Fibroblast of peridontal ligament (primary cell): ENCODE measurements at regions not wholly inside any gene's neighbourhood (a gene's known extent, or its start where the extent isn't known, plus 50 kb on each side); places are given as distances from the start of the nearest gene placed in this dataset.
"Not testable (repeated sequence)": the region's sequence is repeated elsewhere in the genome, so short reads cannot be mapped to it uniquely, and the experiment has no call there.

ENCODE experiments used
- DNase-seq: peaks from one replicate; pipeline ENCODE4 v3.0.0-alpha.2; 2010; ENCODE audit errors: extremely low read depth

- peak; percentile 87 for DNase-seq
Observed at GRCh38 chrX:155819966-155820491, 61.1 kb upstream of the VAMP7 start.

- DNase-seq = no peak
Observed at GRCh38 chrX:155819525-155819924, 61.6 kb upstream of the VAMP7 start.

GRCh38 chrX:155814391-155814790 is 66.8 kb upstream of the VAMP7 start:
- not testable (repeated sequence) for DNase-seq

- DNase-seq = no peak
Observed at GRCh38 chrX:155779831-155780230, 101.3 kb upstream of the VAMP7 start.

- DNase-seq = no peak
Observed at GRCh38 chrX:155778844-155779553, 102.1 kb upstream of the VAMP7 start.

- DNase-seq = no peak
Observed at GRCh38 chrX:155774387-155774786, 106.8 kb upstream of the VAMP7 start.

- DNase-seq = peak; percentile 31
Observed at GRCh38 chrX:155767876-155768769, 113.0 kb upstream of the VAMP7 start.

- peak; percentile 70 for DNase-seq
Observed at GRCh38 chrX:155767051-155767875, 113.9 kb upstream of the VAMP7 start.

GRCh38 chrX:155766321-155766720 is 114.8 kb upstream of the VAMP7 start:
- no peak for DNase-seq

- DNase-seq = no peak
Observed at GRCh38 chrX:155761185-155761584, 120.0 kb upstream of the VAMP7 start.

- no peak for DNase-seq
Observed at GRCh38 chrX:155757046-155757759, 123.9 kb upstream of the VAMP7 start.

GRCh38 chrX:155755706-155756337 is 125.3 kb upstream of the VAMP7 start:
- DNase-seq = no peak

- DNase-seq = no peak
Observed at GRCh38 chrX:155751131-155751530, 130.0 kb upstream of the VAMP7 start.

- no peak for DNase-seq
Observed at GRCh38 chrX:155747520-155747919, 133.6 kb upstream of the VAMP7 start.

- peak; percentile 4 for DNase-seq
Observed at GRCh38 chrX:155745792-155746191, 133.0 kb upstream of the TMLHE start.

- DNase-seq = no peak
Observed at GRCh38 chrX:155744534-155744933, 131.8 kb upstream of the TMLHE start.

- DNase-seq = not testable (repeated sequence)
Observed at GRCh38 chrX:155728335-155728734, 115.6 kb upstream of the TMLHE start.

GRCh38 chrX:155718972-155719586 is 106.3 kb upstream of the TMLHE start:
- no peak for DNase-seq

- DNase-seq = no peak
Observed at GRCh38 chrX:155715141-155715540, 102.4 kb upstream of the TMLHE start.

GRCh38 chrX:155695419-155695818 is 82.7 kb upstream of the TMLHE start:
- no peak for DNase-seq
